Brain microvascular endothelial cell (primary cell): ENCODE measurements at regions not wholly inside any gene's neighbourhood (a gene's known extent, or its start where the extent isn't known, plus 50 kb on each side); places are given as distances from the start of the nearest gene placed in this dataset.
A peak's percentile ranks its signal among the peaks of the same experiment; 100 is the strongest.

Source experiments
- DNase-seq: peaks from one replicate; pipeline ENCODE4 v3.0.0-alpha.2; 2020
- H3K27ac ChIP-seq: fragments of 250-450 bp; sonication (Bioruptor Pico); 2 replicates; pipeline ENCODE4 v1.5.1; 2020; ENCODE audit warnings: mild to moderate bottlenecking, moderate library complexity
- H3K27me3 ChIP-seq: fragments of 250-450 bp; sonication (Bioruptor Pico); replicated peaks from 2 replicates; pipeline ENCODE4 v1.5.1; 2020; ENCODE audit warnings: mild to moderate bottlenecking
- H3K36me3 ChIP-seq: fragments of 250-450 bp; sonication (Bioruptor Pico); replicated peaks from 2 replicates; pipeline ENCODE4 v1.5.1; 2020; ENCODE audit warnings: mild to moderate bottlenecking
- H3K4me3 ChIP-seq: 2 replicates; pipeline ENCODE4 v1.5.1; 2011; ENCODE audit warnings: low read depth, mild to moderate bottlenecking, control low read depth, low read length, moderate library complexity
- CTCF ChIP-seq: IDR thresholded peaks from 2 replicates; pipeline ENCODE4 v1.5.1; 2011; ENCODE audit warnings: low read depth, mild to moderate bottlenecking, moderate library complexity, low read length, control low read depth, inconsistent platforms; ENCODE audit errors: missing control alignments
- in situ Hi-C: cut with HindIII; loops from 2 replicates; pipeline ENCODE4 v1.10.0; 2017; ENCODE audit warnings: low sequenced_read_pairs, low pct_ligation_motif_present

GRCh38 chrX:39688219-39688575, 409.6 kb downstream of the BCOR start:
- no peaks in the 10 kb centered on the region for H3K36me3 ChIP-seq
- H3K27me3 ChIP-seq: no peaks in the 10 kb centered on the region
- peak overlapping the region; percentile 31 for H3K4me3 ChIP-seq
- in situ Hi-C loops: no loop called here
- TF ChIP-seq CTCF: no peak
- H3K27ac ChIP-seq: no peak overlapping the region
- DNase-seq: no peak

- H3K36me3 ChIP-seq: no peaks in the 10 kb centered on the region
- no peak for DNase-seq
- in situ Hi-C loops: no loop called here
- H3K4me3 ChIP-seq: peak overlapping the region; percentile 41
- H3K27me3 ChIP-seq: no peaks in the 10 kb centered on the region
- no peak for TF ChIP-seq CTCF
- no peak overlapping the region for H3K27ac ChIP-seq
These were observed 409.0 kb downstream of the BCOR start for GRCh38 chrX:39688576-39689375.

- Histone ChIP-seq H3K36me3 (no peaks in the 10 kb centered on the region), H3K4me3 (peak overlapping the region; percentile 41), H3K27me3 (no peaks in the 10 kb centered on the region), H3K27ac (no peak overlapping the region)
- in situ Hi-C loops: no loop called here
- DNase-seq: no peak
- no peak for TF ChIP-seq CTCF
These were observed 408.2 kb downstream of the BCOR start for GRCh38 chrX:39689376-39690104.

- TF ChIP-seq CTCF: no peak
- Histone ChIP-seq H3K36me3 (no peaks in the 10 kb centered on the region), H3K27me3 (no peaks in the 10 kb centered on the region), H3K27ac (no peak overlapping the region), H3K4me3 (no peak overlapping the region)
- DNase-seq: no peak
- in situ Hi-C loops: no loop called here
These were observed 407.0 kb downstream of the BCOR start for GRCh38 chrX:39690541-39691415.

- in situ Hi-C loops: no loop called here
- Histone ChIP-seq H3K36me3 (no peaks in the 10 kb centered on the region), H3K27me3 (no peaks in the 10 kb centered on the region), H3K4me3 (no peak overlapping the region), H3K27ac (no peak overlapping the region)
- no peak for TF ChIP-seq CTCF
- no peak for DNase-seq
These were observed 406.0 kb downstream of the BCOR start for GRCh38 chrX:39691724-39692123.
